ENCODE measurements at regions not wholly inside any gene's neighbourhood (a gene's known extent, or its start where the extent isn't known, plus 50 kb on each side); places are given as distances from the start of the nearest gene placed in this dataset.

GRCh38 chr5:174490728-174491127, 233.7 kb upstream of the MSX2 start:
- TF ChIP-seq POLR2A (IDR thresholded peaks at IDR 0.05; ENCODE audit: low read length) (no peak), GATA1 (IDR thresholded peaks at IDR 0.05; ENCODE audit: low read depth, low read length) (no peak)

Measured in erythroblast (primary cell).